Limb (tissue), 2 donors: ENCODE measurements at regions not wholly inside any gene's neighbourhood (a gene's known extent, or its start where the extent isn't known, plus 50 kb on each side); places are given as distances from the start of the nearest gene placed in this dataset.
A peak's percentile ranks its signal among the peaks of the same experiment; 100 is the strongest.
"Not testable (repeated sequence)": the region's sequence is repeated elsewhere in the genome, so short reads cannot be mapped to it uniquely, and the experiment has no call there.

Experiments used
- DNase-seq, 2 donors: peaks; one replicate each; pipeline ENCODE4 v3.0.0-alpha.2; 2016; ENCODE audit errors: extremely low spot score in 2 of 2

DNA sequence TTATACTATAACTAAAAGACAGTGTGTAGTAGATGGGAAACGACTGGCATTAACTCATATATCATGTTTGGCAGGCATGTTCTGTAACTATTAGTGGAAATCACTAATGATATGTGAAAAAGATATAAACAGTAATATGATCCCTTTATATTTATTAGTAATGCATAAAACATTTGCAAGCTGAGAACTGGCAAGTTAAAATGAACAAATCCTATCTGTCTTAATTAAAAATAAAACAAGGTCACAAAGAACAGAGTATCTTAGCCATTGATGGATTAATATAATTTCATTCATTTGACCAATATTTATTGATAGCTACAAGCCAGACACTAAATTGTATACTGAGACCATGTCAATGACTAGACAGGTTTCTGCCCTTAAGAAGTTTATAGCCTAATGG lies 154.5 kb downstream of the CRPPA start:
- DNase-seq: no peak

- DNase-seq: not testable (repeated sequence)
Observed at GRCh38 chr7:16266470-16266869, 154.9 kb downstream of the CRPPA start.

GRCh38 chr7:16265863-16266458 lies 155.4 kb downstream of the CRPPA start:
- no peak for DNase-seq

DNA sequence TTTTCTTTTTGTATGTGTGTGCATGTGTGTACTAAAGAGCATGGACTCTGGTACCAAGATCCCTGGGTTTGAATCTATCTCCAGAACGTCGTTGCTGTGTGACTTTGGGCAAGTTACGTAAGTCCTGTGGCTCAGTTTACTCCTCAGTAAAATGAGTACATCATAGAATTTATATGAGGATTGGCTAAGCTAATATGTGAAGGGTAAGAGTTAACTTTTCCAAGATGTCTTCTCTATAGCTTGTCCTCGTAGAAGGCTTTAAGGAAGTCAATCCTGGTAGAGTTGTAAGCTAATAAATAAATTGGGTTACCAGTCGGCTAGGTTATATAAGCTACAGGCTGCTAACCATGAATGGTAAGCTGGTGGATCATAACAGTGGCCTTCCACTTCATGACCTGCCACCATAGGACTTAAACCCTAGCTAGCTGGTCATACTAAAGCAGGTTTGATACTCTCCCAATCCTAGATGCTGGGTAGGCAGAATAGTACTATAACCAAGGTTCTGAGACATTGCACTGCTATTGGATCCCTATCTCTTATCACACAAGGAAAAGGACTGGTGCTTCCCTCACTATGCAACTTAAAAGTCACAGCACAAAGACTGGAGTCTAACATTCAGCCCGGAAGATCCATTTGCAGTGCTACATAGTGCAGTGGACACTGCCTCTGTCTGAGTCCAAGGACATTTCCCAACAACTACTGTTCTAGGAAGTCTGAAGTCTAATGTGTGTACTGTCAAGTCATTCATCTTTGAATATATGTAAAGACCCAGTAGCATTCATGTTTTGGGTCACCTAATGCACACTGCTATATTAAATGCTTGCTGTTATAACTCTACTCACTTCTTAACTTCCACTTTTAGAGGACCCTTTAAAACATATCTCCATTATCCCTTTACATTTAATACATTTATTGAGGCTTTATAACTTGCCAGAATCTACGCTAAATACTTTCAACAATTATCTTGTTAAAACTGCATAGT lies 156.2 kb downstream of the CRPPA start:
- DNase-seq: no peak

- DNase-seq: no peak
Observed at GRCh38 chr7:16264036-16264819, 157.1 kb downstream of the CRPPA start.

DNA sequence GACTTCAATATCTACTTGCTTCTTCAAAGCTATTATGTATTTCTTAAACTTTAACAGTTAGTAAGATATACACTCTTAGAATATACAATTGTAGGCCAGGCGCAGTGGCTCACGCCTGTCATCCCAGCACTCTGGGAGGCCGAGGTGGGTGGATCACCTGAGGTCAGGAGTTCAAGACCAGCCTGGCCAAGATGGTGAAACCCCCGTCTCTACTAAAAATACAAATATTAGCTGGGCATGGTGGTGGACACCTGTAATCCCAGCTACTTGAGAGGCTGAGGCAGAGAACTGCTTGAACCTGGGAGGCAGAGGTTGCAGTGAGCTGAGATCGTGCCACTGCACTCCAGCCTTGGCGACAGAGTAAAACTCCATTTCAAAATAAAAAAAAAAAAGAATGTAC lies 158.0 kb downstream of the CRPPA start:
- not testable (repeated sequence) for DNase-seq

DNA sequence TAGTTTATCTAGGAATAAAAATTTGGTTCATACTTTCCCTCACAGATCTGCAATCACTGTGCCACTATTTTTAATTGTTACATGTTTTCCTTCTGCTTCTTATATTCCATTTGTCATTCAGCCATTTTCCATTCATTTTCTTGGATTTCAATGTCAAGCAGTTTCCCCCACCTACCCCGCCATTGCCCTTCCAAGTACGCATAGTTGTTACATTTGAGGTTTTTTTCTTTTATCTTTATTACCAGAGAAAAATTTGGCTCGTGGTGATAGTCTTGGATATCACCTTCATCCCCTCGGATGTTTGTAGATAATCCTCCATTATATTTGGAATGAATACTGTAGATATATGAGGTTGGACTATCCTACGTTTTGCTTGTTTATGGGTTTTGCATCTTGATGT lies 159.7 kb downstream of the CRPPA start:
- DNase-seq: no peak

- no peak for DNase-seq
Observed at GRCh38 chr7:16261100-16261499, 160.2 kb downstream of the CRPPA start.

GRCh38 chr7:16260236-16260728 lies 161.1 kb downstream of the CRPPA start:
- no peak for DNase-seq

- DNase-seq: not testable (repeated sequence)
Observed at GRCh38 chr7:16256419-16256818, 164.9 kb downstream of the CRPPA start.

- not testable (repeated sequence) for DNase-seq
Observed at GRCh38 chr7:16255952-16256351, 165.4 kb downstream of the CRPPA start.

DNA sequence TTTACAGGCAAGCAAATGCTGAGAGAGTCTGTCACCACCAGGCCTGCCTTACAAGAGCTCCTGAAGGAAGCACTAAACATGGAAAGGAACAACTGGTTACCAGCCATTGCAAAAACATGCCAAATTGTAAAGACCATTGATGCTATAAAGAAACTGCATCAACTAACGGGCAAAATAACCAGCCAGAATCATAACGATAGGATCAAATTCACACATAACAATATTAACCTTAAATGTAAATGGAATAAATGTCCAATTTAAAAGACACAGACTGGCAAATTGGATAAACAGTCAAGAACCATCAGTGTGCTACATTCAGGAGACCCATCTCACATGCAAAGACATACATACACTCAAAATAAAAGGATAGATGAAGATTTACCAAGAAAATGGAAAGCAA lies 170.7 kb downstream of the CRPPA start:
- not testable (repeated sequence) for DNase-seq

DNA sequence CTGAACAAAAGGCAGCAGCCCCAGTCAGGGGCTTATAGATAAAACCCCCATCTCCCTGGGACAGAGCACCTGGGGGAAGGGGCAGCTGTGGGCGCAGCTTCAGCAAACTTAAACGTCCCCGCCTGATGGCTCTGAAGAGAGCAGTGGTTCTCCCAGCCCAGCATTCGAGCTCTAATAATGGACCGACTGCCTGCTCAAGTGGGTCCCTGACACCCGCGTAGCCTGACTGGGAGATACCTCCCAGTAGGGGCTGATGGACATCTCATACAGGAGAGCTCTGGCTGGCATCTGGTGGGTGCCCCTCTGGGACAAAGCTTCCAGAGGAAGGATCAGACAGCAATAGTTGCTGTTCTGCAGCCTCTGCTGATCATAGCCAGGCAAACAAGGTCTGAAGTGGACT lies 172.1 kb downstream of the CRPPA start:
- not testable (repeated sequence) for DNase-seq

DNA sequence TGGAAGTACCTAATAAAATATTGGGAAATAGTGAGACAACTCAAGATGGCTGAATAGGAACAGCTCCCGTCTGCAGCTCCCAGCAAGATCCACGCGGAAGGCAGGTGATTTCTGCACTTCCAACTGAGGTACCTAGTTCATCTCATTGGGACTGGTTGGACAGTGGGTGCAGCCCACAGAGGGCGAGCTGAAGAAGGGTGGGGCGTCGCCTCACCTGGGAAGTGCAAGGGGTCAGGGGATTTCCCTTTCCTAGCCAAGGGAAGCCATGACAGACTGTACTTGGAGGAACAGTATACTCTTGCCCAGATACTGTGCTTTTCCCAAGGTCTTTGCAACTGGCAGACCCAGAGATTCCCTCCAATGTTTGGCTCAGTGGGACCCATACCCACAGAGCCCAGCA lies 172.8 kb downstream of the CRPPA start:
- DNase-seq: not testable (repeated sequence)

- DNase-seq: no peak
Observed at GRCh38 chr7:16244469-16244868, 176.9 kb downstream of the CRPPA start.

GRCh38 chr7:16242920-16243319 lies 178.4 kb downstream of the CRPPA start:
- DNase-seq: no peak

GRCh38 chr7:16241017-16241416 lies 180.3 kb downstream of the CRPPA start:
- DNase-seq: no peak

GRCh38 chr7:16236381-16236780 lies 185.0 kb downstream of the CRPPA start:
- DNase-seq: peak in 1 of 2 donors; percentile 34

- DNase-seq: no peak
Observed at GRCh38 chr7:16235147-16236114, 185.9 kb downstream of the CRPPA start.

DNA sequence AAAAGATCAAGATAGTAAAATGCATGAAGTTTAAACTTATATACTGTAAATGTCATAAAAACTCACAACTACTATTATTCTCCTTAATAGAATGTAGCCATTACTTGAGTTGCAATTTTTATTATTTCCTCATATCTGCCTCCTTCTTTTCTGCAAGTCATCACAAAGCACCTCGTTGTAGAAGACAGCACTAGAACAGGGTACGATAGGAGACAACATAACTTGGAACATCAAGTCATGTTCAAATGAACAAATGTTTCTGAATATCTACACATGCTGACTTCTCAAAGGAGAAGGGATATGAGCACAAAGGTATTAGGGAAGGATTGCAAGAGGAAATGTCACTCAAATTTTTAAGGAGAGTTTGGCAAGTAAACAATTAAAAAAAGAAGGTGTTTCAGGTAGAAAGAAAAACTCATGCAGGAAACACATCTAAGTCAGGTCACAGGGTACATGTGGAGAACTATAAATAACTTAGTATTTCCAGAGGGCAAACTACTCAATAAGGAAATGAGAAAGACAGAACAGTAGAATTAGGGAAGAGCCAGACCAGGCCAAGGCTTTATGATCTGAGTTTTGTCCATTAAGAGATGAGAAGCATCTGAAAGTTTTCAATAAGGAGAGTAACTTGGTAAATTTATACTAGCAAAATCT lies 186.7 kb downstream of the CRPPA start:
- no peak for DNase-seq
